ENCODE measurements at regions not wholly inside any gene's neighbourhood (a gene's known extent, or its start where the extent isn't known, plus 50 kb on each side); places are given as distances from the start of the nearest gene placed in this dataset.

- ATAC-seq (ENCODE audit: low FRiP score): no peak
Observed at GRCh38 chr5:87754009-87754757, 341.5 kb upstream of the CCNH start.

GRCh38 chr5:87752362-87752761 is 339.6 kb upstream of the CCNH start:
- no peak for TF ChIP-seq CTCF (IDR thresholded peaks at IDR 0.05)
- ATAC-seq (ENCODE audit: low FRiP score): no peak

More at GRCh38 chr5:87754009-87754757, 341.5 kb upstream of the CCNH start:
- TF ChIP-seq CTCF (IDR thresholded peaks at IDR 0.05): no peak
- no peak for DNase-seq (ENCODE audit: low spot score)

GRCh38 chr5:87751824-87752223 is 339.1 kb upstream of the CCNH start:
- DNase-seq (ENCODE audit: low spot score): no peak
- no peak for TF ChIP-seq CTCF (IDR thresholded peaks at IDR 0.05)
- ATAC-seq (ENCODE audit: low FRiP score): no peak

More at GRCh38 chr5:87752362-87752761, 339.6 kb upstream of the CCNH start:
- no peak for DNase-seq (ENCODE audit: low spot score)

- DNase-seq (ENCODE audit: low spot score) (no peak), ATAC-seq (ENCODE audit: low FRiP score) (no peak)
- TF ChIP-seq CTCF (IDR thresholded peaks at IDR 0.05): no peak
Observed at GRCh38 chr5:87746891-87747377, 334.2 kb upstream of the CCNH start.

- no peak for ATAC-seq (ENCODE audit: low FRiP score)
- no peak for TF ChIP-seq CTCF (IDR thresholded peaks at IDR 0.05)
Observed at GRCh38 chr5:87746341-87746740, 333.6 kb upstream of the CCNH start.

GRCh38 chr5:87741881-87742280 is 329.2 kb upstream of the CCNH start:
- no peak for DNase-seq (ENCODE audit: low spot score)
- no peak for ATAC-seq (ENCODE audit: low FRiP score)
- TF ChIP-seq CTCF (IDR thresholded peaks at IDR 0.05): no peak

More at GRCh38 chr5:87746341-87746740, 333.6 kb upstream of the CCNH start:
- no peak for DNase-seq (ENCODE audit: low spot score)

GRCh38 chr5:87735923-87736322 is 323.2 kb upstream of the CCNH start:
- ATAC-seq (ENCODE audit: low FRiP score) (no peak), DNase-seq (ENCODE audit: low spot score) (no peak)
- TF ChIP-seq CTCF (IDR thresholded peaks at IDR 0.05): no peak
